CD4-positive, alpha-beta T cell treated with Interleukin-4 for 1 hour (primary cell): ENCODE measurements at regions not wholly inside any gene's neighbourhood (a gene's known extent, or its start where the extent isn't known, plus 50 kb on each side); places are given as distances from the start of the nearest gene placed in this dataset.
A peak's percentile ranks its signal among the peaks of the same experiment; 100 is the strongest.
"Not testable (repeated sequence)": the region's sequence is repeated elsewhere in the genome, so short reads cannot be mapped to it uniquely, and the experiment has no call there.

Experiments used
- DNase-seq, 2 donors: peaks; one replicate each; pipeline ENCODE4 v3.0.0-alpha.2; 2020 to 2022

DNA sequence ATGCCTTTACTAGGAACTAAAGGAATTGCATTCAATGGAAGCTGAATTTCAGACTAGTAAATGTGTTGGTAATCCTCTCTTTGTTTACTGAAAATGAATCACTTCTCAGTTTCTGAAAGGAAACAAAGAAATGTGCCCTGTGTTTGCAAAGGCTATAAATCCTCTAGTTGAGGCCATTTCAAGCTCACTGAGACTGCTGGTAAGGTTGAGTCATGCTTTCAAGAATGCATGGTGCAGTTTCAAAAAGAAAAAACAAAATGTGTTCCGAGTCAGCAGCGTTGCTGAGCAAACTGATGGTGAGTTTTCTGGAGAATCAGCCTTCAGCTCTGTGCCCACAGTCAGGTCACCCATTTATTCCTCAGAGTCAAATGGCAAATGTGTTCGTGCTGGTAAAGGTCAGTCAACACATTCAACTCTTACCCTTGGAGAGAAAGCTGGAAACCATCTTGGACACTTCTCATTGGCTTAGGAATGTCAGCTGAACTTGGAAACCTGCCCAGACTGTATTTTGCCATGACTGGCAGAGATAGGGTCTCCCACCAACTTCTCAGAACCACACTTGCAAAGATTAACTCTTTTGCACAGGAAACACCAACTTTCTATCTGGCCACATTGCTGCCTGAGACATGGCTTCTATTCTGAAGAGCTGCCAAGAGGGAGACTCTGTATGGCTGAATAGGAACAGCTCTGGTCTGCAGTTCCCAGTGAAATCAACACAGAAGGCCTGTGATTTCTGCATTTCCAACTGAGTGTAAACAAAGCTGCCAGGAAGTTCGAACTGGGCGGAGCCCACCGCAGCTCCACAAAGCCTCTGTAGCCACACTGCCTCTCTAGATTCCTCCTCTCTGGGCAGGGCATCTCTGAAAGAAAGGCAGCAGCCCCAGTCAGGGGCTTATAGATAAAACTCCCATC is 484.4 kb downstream of the ATP23 start:
- peak in 1 of 2 donors; percentile 3 for DNase-seq

DNA sequence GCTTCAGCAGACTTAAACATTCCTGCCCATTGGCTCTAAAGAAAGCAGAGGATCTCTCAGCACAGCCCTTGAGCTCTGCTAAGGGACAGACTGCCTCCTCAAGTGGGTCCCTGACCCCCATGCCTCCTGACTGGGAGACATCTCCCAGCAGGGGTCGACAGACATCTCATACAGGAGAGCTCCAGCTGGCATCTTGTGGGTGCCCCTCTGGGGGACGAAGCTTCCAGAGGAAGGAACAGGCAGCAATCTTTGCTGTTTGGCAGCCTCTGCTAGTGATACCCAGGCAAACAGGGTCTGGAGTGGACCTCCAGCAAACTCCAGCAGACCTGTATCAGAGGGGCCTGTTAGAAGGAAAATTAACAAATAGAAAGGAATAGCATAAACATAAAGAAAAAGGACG is 485.1 kb downstream of the ATP23 start:
- not testable (repeated sequence) for DNase-seq

DNA sequence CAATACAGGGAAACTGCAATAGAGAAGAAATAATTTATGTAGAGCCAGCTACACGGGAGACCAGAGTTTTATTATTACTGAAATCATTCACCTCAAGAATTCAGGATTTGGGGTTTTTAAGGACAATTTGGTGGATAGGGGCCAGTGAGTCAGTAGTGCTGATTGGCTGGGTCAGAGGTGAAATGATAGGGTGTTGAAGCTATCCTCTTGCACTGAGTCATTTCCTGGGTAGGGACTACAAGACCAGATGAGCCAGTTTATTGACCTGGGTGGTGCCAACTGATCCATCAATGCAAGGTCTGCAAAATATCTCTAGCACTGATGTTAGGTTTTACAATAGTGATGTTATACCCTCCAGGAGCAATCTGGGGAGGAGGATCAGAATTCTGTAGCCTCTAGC is 486.3 kb downstream of the LRIG3 start:
- DNase-seq = no peak

DNA sequence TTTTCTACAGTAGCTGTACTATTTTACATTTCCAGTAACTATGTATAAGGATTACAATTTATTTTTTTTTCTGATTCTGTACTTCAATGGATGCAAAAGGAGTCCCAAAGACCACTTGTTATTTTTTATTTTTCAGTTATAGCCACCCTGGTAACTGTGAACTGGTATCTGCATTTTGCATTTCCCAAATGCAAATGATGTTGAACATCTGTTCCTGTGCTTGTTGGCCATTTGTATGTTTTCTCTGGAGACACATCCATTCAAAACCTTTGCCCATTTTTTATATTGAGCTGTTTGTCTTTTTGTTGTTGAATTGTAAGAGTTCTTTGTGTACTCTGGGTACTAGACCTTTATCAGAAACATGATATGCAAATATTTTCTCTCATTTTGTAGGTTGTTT is 485.6 kb downstream of the LRIG3 start:
- DNase-seq = no peak

DNA sequence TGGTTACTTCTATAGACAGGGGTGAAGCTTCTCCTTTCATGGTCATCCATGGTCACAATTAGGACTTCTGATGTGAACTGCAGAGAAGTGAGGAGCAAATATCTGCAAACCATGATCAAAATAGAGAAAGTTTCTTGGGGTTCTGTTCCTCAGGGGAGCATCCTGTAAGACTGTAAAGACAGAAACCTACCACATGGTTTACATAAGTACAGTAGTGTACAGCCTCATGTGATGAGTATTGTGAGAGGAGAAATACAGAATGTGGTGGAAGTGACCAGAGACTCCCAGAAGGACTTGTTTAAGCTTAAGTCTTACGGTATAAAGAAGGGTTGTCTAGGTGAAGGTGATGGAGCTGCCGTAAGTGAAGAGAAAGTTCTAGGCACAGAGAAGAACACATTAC is 484.7 kb downstream of the LRIG3 start:
- DNase-seq = no peak

DNA sequence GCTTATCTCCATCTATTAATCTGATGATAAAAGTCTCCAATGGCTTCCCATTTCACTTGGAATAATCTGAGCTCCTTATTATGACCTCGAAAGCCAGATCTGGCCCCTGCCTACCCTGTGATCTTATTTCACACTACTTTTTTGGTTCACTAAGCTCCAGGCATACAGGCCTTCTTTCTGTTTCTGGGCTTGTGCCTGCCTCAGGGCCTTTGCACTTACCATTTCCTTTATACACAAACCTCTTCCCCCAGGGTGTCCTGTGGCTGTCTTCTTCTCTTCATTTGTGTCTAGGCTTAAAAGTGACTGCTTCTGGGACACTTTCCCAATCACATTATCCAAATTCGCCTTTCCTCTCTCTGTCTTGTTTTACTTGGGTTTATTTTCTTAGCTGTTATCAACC is 478.8 kb downstream of the LRIG3 start:
- no peak for DNase-seq

DNA sequence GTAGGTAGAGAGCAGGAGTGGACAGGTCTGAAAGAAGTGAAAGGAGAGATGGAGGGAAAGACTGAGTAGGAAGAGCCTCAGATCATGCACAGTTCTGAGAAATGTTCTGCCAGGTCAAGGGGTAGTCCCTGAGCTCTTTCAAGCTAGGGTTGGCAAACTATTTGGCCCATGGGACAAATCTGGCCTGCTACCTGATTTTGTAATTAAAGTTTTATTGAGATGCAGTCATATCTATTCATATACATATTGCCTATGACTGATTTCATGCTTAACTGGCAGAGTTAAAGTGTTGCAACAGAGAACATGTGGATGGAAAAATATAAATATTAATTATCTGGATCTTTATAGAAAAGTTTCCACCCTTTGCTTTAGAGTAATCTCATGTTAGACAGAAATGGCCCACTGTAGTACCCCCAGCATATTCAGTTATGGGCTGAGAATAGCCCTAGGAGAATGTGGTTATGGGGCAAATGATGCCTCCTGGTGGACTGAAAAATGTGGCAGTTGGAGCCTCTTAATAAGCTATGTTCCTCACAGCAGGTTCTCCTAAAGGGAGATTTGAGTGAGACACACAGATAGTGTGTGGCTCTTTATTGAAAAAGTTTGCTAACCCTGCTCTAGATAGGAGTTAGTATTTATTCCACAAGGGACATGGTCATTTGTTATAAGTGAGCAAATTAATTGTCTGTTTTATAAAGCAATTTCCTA is 476.9 kb downstream of the LRIG3 start:
- no peak for DNase-seq

DNA sequence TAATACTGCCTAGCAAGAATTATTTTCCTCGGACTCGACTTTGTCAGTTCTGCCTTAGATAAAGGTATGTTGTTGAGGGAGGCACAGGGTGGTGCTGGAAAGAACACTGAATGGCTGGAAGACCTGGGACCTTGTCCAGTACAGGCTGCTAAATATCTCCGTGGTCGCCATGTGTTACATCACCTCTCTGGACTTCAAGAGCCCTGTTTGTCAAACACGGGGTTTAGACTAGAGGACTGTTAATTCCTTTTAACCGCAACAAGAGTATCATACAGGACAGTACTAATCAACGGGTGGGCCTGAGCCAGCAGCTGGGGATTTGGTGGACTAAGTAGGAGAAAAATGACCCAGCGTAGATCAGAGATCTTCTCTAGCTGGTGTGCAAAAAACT is 476.3 kb downstream of the LRIG3 start:
- no peak for DNase-seq

DNA sequence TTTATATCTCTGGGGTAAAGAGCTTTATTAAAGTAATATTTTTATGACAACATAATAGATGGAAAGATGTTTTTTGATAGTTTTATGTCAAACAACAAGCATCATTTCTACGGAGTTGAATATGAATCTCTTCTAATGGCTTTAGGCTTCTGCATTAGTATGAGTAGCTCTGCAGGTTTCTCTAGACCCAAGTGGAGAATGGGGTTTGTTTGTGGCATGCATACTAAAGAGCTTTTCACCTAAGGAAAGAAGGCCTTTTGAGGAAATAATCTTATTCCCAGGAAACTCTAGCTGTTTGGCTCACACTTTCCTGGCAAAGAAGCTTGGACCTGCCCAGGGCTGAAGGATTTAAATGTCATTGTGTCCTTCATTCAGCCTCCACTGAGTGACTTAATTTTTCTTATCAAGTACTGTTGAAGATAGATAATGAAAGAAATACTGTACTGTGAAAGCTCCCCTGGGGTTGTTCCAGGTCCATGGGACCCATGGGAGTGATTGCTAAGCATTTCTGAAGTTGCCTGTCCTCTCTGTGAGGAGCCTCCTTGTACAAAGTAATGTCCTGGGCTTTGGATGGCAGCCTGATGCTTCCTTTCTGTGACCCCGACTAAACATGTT is 469.3 kb downstream of the LRIG3 start:
- DNase-seq = no peak

DNA sequence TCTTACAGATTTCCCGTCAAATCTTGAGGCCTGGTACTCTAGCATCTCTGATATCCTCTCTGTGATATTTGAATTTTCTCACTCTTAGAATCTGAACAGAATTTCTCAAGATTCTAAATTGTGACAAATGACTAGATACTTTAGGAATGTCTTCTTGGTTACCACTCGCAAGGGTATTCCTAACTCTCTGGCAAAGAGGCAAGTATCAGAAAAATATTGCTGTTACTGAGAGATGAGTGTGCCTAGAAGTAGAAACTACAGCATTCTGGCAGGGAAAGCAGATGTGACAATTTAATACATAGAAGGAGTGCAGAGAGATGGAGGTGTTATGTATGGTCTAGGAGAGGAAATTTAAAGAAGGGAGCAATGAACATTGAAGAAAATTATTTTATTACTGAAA is 467.8 kb downstream of the LRIG3 start:
- no peak for DNase-seq

DNA sequence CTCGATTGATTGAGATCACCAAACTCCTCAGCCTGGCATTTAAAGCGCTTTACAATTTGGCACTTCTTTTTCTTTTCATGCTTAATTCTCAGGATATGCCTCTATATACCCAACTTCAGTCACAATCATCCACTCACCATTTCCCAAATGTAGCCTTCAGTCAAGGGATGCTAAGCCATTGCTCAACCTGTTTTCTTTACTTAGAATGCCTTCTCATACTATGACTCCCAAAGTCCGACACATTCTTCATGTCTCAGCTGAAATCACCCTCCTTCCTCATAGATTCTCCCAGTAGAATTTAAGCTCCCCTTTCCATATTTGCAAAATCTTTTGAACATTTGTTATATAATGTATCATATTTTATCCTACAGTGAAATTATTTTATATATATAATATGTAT is 467.0 kb downstream of the LRIG3 start:
- no peak for DNase-seq

DNA sequence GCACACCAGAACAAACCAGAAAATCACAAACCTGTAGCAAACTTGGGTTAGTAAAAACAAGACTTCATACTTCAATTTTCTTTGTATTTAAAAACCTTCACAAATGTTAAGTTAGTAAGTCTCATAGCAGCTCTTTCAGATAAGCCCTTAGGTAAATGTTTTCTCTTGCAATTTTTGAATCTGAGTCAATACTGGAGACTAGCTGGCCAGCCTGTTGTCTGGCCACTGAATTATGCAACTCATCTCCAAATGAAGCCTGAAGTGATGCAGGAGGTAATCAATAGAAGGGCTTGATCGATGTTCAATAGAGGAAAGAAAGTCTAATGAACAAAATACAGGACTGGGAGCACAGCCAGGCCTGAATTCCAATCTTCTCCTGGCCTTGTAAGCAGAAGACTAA is 465.2 kb downstream of the LRIG3 start:
- DNase-seq = no peak

DNA sequence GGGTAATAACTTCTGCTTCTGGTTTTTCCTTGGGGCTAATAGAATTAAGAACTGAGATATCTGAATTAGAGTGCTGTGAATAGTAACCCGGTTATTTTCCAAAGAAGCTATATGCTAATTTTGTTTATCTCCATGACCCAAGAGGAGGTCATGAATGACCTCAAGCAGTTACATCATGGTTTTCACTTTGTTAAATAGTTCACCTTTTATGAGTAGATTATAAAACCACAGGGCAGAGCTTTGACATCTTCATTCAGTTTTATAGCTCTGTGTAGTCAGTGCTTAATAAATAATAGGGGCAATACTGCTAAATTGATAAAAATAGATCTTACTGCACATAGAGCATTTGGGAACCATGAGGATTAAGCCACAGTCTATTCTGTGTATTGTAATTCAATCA is 462.2 kb downstream of the LRIG3 start:
- DNase-seq = no peak

DNA sequence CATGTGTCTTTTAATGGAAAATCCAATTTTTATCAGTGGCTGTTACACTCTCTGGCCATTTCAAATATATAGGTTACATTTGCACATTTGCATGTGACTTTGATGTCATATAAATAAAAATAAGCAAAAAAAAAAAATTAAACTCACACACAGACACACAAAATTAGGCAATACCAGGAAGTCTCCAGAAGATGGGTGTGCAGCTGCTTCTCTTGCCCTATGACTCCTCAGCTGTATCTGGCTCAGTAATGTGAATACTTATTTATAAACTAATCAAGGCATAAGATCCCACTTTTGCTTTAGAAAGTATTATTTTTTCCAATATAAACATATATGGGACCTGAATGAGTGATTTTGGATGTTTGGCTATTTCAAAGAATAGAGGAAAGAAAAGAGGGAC is 461.1 kb downstream of the LRIG3 start:
- no peak for DNase-seq

DNA sequence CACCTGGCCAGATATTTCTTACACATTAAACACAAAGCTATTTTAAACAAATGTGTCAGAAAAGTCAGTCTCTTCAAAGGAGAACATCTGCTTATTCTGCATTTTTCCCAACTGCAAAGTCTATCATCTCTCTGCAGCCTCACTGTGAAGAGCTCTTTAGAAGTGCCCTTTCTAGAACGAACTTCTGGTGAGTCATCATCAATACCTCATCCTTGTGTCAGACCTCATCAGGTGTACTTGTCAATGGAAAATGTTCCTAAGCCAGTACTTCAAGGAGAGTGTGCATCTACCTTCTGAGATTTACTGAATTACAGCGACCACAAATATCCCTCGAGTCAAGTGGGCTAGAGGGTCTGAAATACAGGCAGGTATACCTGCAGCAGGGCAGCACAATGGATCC is 457.3 kb downstream of the LRIG3 start:
- DNase-seq = no peak

DNA sequence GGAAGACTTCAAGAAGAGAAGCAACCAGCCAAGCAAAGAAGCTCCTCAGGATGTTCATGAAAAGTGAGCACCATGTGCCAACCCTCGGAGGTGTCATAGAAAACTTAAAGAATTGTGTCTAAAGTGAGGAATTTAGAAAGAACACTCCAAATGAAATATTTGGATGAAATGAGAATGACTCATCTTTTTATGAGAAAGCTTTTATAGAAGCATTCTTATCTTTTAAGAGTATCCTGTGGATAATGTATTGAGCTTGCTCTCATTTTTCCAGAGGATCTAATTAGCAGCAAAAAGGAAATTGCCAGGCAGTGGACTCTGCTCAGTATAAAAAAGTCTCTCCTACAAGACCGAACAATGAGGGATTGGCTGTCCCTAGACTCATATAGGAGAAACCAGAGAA is 454.9 kb downstream of the LRIG3 start:
- DNase-seq = no peak

DNA sequence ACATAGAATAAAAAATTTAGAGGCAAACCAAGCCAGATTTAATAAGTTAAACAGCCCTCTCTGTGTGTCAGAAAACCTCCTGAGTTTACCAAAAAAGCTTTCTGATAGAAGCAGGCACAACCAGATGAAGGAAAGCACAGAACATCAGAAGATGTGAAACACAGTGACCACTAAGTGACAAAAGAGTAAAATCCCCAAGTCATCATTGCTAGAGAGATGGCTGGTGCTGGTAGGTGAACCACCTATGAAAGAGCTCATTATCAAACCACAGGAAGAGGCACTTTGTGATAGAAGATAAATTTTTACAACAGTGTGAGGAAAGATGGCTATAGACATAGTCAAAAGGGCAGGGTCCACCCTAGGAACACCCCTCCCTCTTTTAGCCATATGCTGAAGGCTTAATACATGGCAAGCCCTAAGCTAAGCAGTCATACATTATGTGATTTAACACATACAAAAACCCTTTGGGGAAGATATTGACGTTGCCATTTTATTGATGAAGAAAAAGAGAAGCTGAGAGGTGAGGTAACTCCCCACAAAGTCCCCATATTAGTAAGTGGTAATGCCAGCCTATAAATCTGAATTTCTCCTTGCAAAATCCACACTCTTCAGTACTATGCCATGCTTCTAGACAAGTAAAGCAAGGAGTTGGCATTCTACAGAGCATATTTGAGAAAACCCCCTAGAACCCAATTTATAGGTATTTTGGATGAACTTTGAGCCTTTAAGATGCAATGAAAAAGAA is 449.9 kb downstream of the LRIG3 start:
- DNase-seq = no peak

DNA sequence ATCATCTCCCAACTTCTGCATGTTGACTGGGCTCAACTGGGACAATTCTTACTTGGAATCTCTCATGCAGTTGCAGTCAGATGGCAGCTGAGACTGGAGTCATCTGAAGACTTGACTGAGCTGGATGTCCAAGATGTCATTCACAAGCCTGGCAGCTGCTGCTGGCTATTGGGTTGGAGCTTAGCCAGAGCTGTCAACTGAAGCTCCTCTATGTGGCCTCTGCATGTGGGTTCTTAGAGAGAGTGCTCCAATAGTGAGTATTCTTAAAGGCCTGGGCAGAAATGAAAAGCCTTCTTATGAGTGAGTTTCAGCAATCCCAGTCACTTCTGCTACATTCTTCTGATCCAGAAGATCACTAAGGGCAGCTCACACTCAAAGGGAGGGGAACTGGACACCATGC is 440.9 kb downstream of the LRIG3 start:
- no peak for DNase-seq

DNA sequence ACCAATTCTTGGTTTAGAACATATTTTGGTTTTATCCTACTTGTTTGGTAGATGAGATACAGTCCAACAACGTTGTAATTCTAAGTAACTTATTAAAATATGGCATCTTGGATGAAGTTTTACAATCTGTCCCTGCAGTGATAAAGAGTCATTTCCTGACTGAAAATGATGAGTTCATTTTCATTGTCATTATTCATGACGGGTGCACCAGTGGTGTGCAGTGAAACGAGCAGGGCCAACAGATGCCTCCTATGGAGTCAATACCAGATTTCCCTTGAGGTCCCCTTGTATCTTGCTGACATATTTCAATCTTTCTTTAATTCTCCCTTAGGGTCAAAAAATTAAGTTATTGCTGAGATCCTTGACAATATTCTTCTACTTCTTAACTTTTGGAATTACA is 438.5 kb downstream of the LRIG3 start:
- DNase-seq = no peak

DNA sequence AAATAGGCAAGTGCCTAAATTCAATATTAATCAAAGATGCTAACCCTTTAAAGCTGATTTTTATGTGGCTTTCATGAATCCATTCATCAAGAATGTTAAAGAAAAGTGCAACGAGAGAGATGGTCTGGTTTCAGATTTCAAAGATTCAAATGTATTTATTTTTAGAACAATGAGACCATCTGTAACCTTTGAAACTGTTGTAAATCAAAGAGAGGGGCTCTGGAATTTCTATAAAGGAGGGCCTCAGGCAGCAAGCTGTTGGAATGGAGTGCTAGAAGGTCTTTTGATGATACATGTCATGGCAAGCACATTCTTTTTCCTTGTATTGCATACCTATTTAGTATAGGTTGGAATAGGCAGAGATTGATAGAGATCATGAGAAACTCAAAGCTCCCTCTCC is 433.0 kb downstream of the LRIG3 start:
- no peak for DNase-seq

DNA sequence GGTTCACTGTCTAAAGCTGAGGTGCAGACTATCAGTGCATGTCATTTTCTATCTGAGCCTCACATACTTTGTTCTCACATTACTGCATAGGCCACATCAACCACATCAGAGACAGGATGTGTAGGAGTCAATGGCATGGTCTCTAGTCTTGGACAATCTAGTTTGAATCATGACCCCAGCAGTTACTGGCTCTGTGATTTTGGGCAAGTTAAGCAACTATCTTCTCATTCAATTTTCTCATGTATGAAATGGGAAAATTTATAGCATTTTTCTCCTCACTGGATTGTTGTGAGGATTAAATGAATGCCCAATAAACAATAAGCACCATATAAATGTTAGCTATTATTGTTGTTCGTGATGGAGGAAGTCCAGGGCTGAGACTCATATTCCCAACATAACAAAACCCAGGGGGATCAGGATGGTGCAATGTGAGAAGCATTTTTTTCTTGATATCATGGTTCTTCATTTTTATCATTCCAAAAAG is 432.6 kb downstream of the LRIG3 start:
- DNase-seq = no peak

DNA sequence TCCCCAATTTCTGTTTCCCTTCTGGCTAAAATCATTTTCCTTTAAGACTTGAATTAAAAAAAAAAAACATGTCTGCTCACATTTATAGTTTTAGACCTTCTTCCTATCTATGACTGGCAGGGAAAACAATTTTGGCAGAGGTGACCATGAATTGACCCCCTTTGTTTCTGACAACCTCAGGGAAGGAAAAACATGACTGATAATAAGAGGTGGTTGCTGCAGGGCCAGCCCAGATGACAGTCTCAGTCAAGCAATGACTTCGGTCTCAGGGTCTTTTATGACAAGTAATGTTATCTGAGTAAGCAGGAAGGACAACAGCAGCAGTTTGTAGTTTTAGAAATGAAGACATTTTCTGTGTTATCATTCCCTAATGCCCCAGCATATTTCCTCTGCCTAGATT is 430.9 kb downstream of the LRIG3 start:
- DNase-seq = no peak

DNA sequence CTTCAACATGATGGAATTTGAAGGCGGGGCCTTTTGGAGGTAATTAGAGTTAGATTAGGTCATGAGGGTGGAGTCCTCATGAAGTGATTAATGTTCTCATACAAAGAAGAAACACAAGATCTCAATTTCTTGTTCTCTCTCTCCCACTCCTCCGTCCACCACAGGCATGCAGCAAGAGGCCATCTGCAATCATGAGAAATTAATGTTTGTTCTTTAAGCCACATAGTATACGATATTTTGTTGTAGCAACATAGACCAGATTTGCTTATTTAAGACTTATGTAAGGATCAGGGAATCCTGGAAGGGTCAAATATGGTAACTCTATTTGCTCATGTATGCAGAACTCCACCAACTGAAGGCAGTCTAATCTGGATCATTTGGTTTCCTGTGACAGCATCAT is 429.0 kb downstream of the LRIG3 start:
- no peak for DNase-seq
